GM18499 (cell line): ENCODE measurements at regions not wholly inside any gene's neighbourhood (a gene's known extent, or its start where the extent isn't known, plus 50 kb on each side); places are given as distances from the start of the nearest gene placed in this dataset.

Experiments used
- ATAC-seq: cut with Tn5 transposase; IDR thresholded peaks from one replicate; pipeline ENCODE4 v1.9.1; 2021; ENCODE audit warnings: moderate number of reproducible peaks; ENCODE audit not compliant: insufficient read depth, unreplicated experiment

- ATAC-seq, result no peak
Observed at GRCh38 chr3:43783987-43784639, 93.4 kb downstream of the ABHD5 start.

- ATAC-seq, result no peak
Observed at GRCh38 chr3:43784640-43785011, 93.9 kb downstream of the ABHD5 start.

- ATAC-seq, result no peak
Observed at GRCh38 chr3:43785551-43785950, 94.8 kb downstream of the ABHD5 start.

GRCh38 chr3:43786102-43786501 is 95.4 kb downstream of the ABHD5 start:
- ATAC-seq, result no peak

- ATAC-seq, result no peak
Observed at GRCh38 chr3:43786526-43787305, 96.0 kb downstream of the ABHD5 start.

GRCh38 chr3:43787330-43787729 is 96.6 kb downstream of the ABHD5 start:
- ATAC-seq, result no peak

- no peak for ATAC-seq
Observed at GRCh38 chr3:43789028-43789427, 98.3 kb downstream of the ABHD5 start.

GRCh38 chr3:43790060-43790459 is 99.3 kb downstream of the ABHD5 start:
- no peak for ATAC-seq

GRCh38 chr3:43790476-43790875 is 99.7 kb downstream of the ABHD5 start:
- no peak for ATAC-seq

GRCh38 chr3:43791246-43791645 is 100.5 kb downstream of the ABHD5 start:
- ATAC-seq, result no peak

- ATAC-seq, result no peak
Observed at GRCh38 chr3:43792904-43793303, 102.2 kb downstream of the ABHD5 start.

- ATAC-seq, result no peak
Observed at GRCh38 chr3:43793648-43794372, 103.1 kb downstream of the ABHD5 start.

GRCh38 chr3:43794776-43795175 is 104.0 kb downstream of the ABHD5 start:
- ATAC-seq, result no peak

- ATAC-seq, result no peak
Observed at GRCh38 chr3:43795491-43795890, 104.8 kb downstream of the ABHD5 start.

GRCh38 chr3:43796041-43796596 is 105.4 kb downstream of the ABHD5 start:
- ATAC-seq, result no peak

GRCh38 chr3:43797794-43798193 is 107.1 kb downstream of the ABHD5 start:
- ATAC-seq, result no peak

- no peak for ATAC-seq
Observed at GRCh38 chr3:43810797-43811196, 120.1 kb downstream of the ABHD5 start.

- ATAC-seq, result no peak
Observed at GRCh38 chr3:43814461-43814860, 123.7 kb downstream of the ABHD5 start.

- no peak for ATAC-seq
Observed at GRCh38 chr3:43816372-43816771, 125.6 kb downstream of the ABHD5 start.

- ATAC-seq, result no peak
Observed at GRCh38 chr3:43817064-43817463, 126.3 kb downstream of the ABHD5 start.

GRCh38 chr3:43817825-43818224 is 127.1 kb downstream of the ABHD5 start:
- ATAC-seq, result no peak
